GM18867 (cell line): ENCODE measurements at regions not wholly inside any gene's neighbourhood (a gene's known extent, or its start where the extent isn't known, plus 50 kb on each side); places are given as distances from the start of the nearest gene placed in this dataset.

Source experiments
- ATAC-seq: cut with Tn5 transposase; IDR thresholded peaks from one replicate; pipeline ENCODE4 v1.9.1; 2021; ENCODE audit warnings: mild to moderate bottlenecking, moderate library complexity; ENCODE audit not compliant: unreplicated experiment

- no peak for ATAC-seq
Observed at GRCh38 chr17:52759864-52760263, 601.4 kb upstream of the CA10 start.

GRCh38 chr17:52758481-52758880 lies 600.0 kb upstream of the CA10 start:
- ATAC-seq = no peak

GRCh38 chr17:52756746-52757145 lies 598.2 kb upstream of the CA10 start:
- ATAC-seq = no peak

DNA sequence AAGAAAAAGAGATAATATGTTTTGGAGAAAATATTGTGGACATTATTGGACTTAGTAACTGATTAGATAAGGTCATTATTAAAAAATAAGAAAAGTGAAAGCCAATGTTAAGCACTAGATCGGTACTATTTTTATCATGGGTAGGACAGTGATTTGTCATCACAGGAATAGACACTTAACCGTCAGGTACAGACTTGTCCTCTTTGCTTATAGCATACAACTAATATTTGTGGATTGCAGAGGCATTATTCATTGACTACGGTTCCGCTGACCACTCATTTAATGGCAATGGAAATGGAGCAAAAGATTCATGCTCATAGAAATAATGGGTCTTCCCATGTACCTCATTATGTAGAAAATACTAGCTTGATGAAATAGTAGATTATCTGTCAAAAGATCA lies 596.3 kb upstream of the CA10 start:
- no peak for ATAC-seq

GRCh38 chr17:52751051-52751450 lies 592.5 kb upstream of the CA10 start:
- ATAC-seq = no peak

GRCh38 chr17:52744179-52744578 lies 585.7 kb upstream of the CA10 start:
- ATAC-seq = no peak

DNA sequence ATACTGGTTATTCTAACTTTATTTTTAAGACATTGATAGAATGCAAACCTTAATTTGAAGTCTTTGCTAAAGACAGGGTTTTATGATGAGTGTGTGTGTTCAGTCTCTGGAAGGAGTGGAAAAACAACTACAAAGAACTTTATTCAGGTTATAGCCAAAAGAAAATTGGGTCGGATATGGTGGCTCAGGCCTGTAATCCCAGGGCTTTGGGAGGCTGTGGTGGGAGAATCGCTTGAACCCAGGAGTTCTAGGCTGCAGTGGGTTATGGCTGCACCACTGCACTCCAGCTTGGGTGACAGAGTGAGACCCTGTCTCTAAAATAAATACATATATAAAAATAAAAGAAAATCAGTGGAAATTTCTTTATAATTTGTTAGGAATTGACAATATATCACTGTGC lies 581.5 kb upstream of the CA10 start:
- no peak for ATAC-seq

- no peak for ATAC-seq
Observed at GRCh38 chr17:52738791-52739190, 580.3 kb upstream of the CA10 start.

DNA sequence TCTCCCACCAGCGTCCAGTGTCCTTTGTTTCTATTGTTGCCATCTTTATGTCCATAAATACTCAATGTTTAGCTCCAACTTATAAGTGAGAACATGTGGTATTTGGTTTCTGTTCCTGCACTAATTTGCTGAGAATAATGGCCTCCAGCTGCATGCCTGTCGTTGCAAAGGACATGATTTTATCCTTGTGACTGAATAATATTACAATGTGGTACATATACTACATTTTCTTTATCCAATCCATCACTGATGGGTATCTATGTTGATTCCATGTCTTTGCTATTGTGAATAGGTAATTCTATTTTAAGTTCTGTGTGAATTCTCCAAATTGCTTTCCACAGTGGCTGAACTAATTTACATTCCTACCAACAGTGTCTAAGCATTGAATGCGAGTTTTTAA lies 578.6 kb upstream of the CA10 start:
- ATAC-seq = no peak

- ATAC-seq = no peak
Observed at GRCh38 chr17:52732841-52733240, 574.3 kb upstream of the CA10 start.

DNA sequence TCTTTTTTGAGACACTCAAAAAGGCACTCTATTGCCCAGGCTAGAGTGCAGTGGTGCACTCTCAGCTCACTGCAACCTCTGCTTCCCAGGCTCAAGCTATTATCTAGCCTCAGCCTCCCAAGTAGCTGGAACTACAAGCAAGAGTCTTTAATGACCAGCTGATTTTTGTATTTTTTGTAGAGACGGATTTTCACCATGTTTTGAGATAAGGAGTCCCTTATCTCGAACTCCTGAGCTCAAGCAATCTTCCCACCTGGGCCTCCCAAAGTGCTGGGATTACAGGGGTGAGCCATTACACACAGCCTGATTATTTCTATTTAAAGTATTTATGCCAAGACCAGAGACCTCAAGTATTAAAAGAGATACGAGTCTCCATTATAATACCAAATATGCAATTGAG lies 566.1 kb upstream of the CA10 start:
- ATAC-seq = no peak

- ATAC-seq = no peak
Observed at GRCh38 chr17:52721910-52722309, 563.4 kb upstream of the CA10 start.

GRCh38 chr17:52710363-52710901 lies 551.9 kb upstream of the CA10 start:
- ATAC-seq = no peak

DNA sequence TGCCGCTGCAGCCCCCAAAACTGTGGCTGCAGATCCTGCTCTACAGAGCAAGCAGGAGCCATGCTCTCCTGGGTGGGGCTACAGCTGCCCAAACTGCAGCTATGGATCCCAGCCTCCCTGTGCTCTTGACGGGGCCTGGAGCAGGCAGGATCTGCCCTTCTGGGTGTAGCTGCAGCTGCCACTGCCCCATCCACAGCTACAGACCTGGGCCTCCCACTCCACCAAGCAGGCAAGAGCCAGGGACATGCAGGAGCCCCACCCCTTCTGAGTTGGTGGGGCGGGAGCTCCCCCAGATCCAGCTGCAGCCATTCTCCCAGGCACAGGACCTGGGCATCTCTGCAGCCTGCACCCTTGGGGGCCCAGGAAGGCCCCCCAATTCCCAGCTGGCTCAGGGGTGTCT lies 551.2 kb upstream of the CA10 start:
- no peak for ATAC-seq

GRCh38 chr17:52696362-52696761 lies 537.8 kb upstream of the CA10 start:
- no peak for ATAC-seq

GRCh38 chr17:52686140-52686539 lies 527.6 kb upstream of the CA10 start:
- no peak for ATAC-seq

DNA sequence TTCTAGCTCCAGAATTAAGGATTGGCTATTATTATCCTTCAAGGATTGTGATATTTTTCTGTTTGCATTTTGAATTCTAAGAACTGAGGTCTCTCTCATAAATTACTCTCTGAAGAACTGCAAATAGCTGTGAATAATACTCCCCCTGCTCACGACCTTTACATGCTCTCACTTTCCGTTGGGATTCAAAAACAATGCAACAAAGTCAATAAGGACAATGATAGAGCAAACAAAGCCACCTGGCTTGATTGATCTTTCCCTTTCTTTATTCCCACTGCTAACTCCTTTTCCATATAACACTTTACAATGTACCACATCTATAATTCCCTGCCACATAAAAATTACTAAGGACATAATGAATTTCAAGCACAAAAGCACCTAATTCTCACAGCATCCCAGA lies 523.0 kb upstream of the CA10 start:
- no peak for ATAC-seq

DNA sequence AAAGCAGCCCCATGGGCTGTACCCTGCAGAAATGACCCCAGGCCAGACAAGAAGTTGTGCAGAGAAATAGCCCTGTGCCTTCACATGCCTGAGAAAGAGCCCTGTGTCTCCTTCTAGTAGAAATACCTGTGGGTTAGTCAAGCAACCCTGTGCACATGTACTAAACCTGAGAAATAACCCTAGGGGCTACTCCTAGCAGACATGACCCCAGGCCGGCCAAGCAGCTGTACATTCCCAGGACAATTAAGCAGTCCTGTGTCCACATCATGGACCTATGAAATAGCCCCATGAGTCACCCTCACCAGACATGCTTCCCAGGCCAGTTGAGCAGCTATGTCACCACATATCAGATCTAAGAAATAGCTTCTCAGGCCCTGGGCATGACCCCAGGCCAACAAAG lies 519.7 kb upstream of the CA10 start:
- ATAC-seq = no peak

- ATAC-seq = no peak
Observed at GRCh38 chr17:52674686-52675085, 516.2 kb upstream of the CA10 start.

GRCh38 chr17:52673791-52674190 lies 515.3 kb upstream of the CA10 start:
- no peak for ATAC-seq

GRCh38 chr17:52666264-52666663 lies 507.8 kb upstream of the CA10 start:
- ATAC-seq = no peak

- no peak for ATAC-seq
Observed at GRCh38 chr17:52660692-52661091, 502.2 kb upstream of the CA10 start.

- ATAC-seq = no peak
Observed at GRCh38 chr17:52653014-52653413, 494.5 kb upstream of the CA10 start.

- ATAC-seq = no peak
Observed at GRCh38 chr17:52648995-52649394, 490.5 kb upstream of the CA10 start.
